GM18508 (cell line): ENCODE measurements at regions not wholly inside any gene's neighbourhood (a gene's known extent, or its start where the extent isn't known, plus 50 kb on each side); places are given as distances from the start of the nearest gene placed in this dataset.
"Not testable (repeated sequence)": the region's sequence is repeated elsewhere in the genome, so short reads cannot be mapped to it uniquely, and the experiment has no call there.

ENCODE experiments used
- ATAC-seq: cut with Tn5 transposase; IDR thresholded peaks from one replicate; pipeline ENCODE4 v1.9.1; 2021; ENCODE audit warnings: moderate number of reproducible peaks; ENCODE audit not compliant: insufficient read depth, unreplicated experiment

GRCh38 chr10:124174673-124175645, 81.6 kb upstream of the CHST15 start:
- ATAC-seq: no peak

DNA sequence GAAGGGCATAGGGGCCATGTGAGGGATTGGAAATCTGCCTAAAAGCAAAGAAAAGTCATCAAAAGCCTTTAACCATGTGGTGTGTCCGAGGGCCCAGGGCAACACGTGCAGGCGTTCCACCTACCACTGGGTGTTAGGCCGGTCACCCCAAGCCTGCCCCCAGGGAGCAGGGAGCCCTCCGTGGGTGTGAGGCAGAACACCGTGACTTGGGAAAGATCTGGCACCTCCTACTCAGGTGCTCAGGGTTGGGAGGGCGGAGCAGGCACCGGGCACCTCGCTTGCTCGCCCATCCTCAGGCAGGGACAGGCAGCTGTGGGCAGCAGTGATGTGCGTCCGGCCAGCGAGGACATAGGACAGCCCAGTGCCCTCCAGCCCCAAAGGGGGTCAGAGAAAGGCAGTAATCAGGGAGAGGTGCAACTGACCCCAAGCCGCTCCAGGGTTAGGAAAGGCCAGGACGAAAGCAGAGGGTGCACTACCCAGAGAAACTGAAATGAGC, 80.7 kb upstream of the CHST15 start:
- no peak for ATAC-seq

DNA sequence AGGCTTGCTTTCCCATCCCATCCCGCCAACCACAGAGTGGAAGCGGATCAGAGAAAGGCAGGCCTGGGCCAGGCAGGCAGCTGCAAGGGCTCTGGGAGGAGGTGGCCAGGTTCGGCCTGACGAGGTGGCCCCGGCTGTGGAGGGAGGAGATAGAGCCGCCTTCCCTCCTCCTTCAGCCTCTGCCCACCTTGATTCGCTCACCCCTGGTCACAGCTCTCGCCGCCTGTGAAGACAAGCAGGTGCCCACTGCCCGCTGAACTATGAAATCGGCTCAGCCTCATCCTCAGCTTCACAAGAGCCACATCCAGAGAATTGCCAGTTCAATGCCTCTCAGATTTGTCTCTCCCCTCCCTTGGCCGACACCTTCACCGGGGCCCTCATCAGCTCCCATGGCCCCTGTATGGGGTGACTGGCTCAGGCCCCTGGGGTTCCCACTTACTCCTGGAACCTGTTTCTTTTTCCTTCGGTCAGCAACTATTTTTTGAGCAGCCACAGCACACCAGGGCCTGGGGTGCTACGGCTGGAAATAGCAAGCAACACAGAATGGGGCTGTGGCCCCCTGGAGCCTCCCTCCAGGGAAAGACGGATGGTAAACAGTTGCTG, 80.0 kb upstream of the CHST15 start:
- ATAC-seq: no peak

GRCh38 chr10:124172181-124172916, 79.0 kb upstream of the CHST15 start:
- no peak for ATAC-seq

DNA sequence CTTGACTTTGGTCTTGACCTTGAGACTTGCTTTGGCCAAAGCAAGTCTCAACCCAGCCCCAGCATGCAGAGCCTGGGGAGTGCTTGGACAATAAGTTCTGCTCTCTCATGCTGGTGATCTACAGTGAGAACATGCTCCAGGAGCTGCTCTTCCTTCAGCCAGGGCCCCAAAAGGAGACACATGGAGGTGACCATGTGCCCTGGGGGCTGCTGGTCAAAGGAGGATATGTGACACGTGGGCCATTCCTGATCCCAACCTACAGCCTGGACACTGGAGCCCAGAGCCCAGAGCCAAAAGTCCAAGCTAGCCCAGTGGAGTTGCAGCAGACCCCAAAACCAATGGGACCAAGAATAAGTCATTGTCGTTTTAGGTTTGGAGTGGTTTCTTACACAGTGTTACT, 78.2 kb upstream of the CHST15 start:
- no peak for ATAC-seq

DNA sequence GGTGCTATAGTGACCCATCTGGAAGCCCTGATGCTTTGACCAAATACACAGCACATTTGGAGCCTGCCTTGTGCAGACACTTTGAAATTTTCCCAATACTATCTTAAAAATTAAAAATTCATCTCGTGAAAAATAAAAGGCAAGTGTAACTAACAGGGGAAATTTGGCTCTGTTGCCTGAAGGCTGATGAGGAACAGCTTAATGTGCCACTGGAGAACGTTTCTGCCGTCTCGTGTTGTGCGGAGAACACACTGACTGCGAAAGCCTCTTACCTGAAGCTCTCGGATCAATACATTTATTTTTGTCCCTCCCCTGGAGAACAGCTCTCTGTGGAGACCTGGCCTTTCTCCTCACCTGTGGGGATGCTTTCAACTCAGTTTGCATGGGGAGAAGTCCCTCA, 77.2 kb upstream of the CHST15 start:
- ATAC-seq: no peak

DNA sequence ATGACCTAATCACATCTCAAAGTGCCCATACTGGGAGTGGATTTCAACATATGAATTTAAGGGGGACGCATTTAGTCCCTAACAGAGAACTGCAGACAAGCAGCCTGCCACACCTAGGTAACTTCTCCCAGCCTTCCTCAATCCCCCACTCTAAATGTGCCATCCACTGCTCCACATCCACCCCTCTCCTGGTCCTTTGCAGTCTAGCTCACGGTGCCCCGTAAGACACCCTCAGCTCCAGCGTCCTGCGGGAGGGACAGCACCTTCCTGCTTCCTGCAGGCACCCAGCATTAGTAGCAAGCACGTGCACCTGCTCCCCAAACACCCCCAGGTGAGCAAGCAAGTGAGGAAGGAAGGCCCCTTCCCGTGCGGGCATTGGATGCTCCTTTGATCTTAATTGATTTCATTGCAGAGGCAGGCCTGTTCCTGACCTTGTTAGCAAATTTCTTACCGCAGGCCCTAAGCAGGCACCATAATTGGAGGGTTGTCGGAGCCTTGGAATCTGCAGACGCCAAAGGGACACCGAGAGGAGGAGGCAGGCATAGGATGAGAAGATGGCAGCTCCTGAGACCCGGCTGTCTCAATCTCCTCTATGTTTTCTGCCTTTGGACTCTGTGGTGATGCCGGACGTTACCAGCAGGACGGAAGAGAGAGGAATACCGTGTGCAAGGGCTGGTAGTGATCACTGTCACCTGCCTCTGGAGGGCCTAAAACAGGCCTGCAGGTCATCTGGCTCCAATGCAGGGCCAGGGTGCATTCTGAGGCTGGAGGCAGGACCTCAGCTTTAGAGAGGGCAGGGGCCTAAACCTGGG, 75.8 kb upstream of the CHST15 start:
- no peak for ATAC-seq

- ATAC-seq: no peak
These were observed 75.2 kb upstream of the CHST15 start for GRCh38 chr10:124168581-124168980.

- ATAC-seq: not testable (repeated sequence)
These were observed 74.5 kb upstream of the CHST15 start for GRCh38 chr10:124167925-124168324.

DNA sequence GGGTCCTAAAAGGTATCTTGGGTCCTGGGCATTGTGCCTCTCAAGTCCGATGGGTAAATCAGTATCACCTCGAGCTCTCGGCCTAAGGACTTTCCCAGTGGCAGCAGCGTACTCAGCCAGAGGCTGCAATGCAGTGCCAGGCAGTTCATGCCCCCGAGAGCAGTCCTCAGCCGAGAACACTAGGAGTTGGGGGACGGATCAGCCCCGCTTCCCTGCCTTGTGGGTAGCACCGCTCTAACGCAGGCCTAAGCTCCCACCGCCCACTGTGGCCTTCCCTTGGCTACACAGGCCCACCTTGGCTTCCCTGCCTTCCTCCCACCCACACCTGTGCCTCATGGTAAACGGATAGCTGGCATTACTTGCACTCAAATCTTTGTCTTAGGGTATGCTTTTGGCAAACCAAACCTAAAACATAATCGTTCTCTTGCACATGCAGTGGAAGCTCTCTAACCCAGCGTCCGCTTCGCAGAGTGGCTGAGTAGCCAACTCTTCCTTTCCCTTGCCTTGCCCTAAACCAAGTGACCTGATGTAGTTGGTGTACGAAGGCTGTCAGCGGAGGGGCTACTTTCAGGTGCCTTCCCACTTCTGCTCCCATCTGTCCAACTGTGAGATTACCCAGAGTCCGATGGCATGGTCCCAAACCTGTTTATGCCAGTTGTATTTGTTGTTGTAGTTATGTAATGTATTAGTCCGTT, 73.2 kb upstream of the CHST15 start:
- ATAC-seq: no peak

GRCh38 chr10:124165827-124166226, 72.4 kb upstream of the CHST15 start:
- ATAC-seq: no peak

GRCh38 chr10:124165311-124165710, 71.9 kb upstream of the CHST15 start:
- ATAC-seq: no peak

DNA sequence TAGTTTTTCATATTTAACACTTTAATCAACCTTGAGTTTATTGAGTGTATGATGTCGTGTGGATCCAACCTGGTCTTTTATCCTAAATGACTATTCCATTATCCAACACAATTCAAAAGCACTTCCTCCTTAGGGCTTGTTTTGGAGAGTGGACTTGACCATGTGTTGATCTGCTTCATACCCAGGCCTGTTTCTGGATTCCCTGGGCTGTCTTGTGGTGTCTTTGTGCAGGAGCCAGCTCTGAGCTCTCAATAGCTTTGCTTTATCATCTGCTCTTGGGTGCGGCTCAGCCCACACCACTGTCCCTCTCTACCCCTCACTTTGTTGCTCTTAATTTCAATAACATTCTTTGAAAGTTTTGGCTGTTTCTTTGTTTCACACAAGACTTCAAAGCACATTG, 70.9 kb upstream of the CHST15 start:
- no peak for ATAC-seq

GRCh38 chr10:124162774-124163354, 69.5 kb upstream of the CHST15 start:
- no peak for ATAC-seq

DNA sequence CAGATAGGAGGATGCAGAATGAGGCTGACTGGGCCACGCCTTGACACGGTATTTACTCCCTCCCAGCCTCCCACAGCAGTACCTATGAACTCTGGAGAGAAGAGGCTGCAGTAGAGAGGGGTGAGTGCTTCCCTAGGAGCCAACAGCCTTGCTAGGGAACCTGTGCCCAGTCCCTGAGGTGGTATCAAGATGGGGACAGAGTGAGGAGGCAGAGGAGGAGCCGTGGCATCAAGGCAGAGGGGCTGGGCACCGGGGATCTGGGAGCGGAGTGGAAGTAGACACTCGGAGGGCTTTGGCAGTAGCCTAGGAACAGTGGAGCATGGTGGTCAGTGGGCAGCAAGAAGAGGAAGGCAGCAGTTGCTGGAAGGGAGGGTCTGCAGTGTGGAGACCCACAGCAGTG, 68.7 kb upstream of the CHST15 start:
- no peak for ATAC-seq

GRCh38 chr10:124161601-124162000, 68.2 kb upstream of the CHST15 start:
- ATAC-seq: no peak

DNA sequence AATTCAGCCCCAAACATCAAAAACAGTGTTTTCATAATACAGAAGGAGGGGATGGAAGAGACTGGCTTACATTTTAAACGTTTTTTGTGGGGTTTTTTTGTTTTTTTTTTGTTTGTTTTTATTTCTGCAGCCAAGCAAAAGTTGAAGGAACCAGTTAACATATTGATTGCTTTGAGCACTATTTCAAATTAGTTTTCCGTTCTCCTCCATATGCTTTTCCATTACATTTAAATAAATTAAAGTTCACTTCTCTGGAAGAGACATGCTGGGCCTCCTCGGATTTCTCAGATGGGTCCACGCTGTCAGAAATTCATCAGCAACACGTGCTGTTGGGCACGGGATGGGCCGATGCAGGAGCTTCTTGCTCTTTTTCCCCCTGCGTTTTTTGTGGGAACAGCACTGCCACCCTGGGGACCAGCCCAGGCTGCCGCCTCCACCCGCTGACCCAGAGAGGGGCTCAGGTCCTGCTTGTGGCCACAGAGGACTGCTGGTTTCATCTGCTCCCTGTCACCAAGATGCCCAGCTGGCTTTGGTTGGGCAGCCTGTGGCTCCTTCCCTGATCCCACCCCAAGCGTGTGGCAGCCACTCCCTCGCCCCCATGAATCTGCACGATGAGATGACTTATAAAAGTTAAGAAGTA, 67.7 kb upstream of the CHST15 start:
- ATAC-seq: no peak

DNA sequence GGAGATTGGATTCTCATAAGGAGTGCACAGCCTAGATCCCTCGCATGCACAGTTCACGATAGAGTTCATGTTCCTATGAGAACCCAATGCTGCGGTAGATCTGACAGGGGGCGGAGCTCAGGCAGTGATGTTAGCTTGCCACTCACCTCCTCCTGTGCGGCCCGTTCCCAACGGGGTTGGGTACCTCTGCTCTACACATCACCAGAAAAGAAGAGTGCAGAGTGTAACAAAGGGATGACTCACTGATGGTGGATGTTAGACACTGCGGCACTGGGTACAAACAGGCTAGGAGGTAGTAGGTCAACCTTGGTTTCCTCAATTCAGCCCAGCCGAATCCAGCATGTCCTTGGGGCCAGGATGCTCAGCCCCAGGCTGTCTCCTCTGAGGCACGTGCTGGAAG, 66.8 kb upstream of the CHST15 start:
- ATAC-seq: no peak

DNA sequence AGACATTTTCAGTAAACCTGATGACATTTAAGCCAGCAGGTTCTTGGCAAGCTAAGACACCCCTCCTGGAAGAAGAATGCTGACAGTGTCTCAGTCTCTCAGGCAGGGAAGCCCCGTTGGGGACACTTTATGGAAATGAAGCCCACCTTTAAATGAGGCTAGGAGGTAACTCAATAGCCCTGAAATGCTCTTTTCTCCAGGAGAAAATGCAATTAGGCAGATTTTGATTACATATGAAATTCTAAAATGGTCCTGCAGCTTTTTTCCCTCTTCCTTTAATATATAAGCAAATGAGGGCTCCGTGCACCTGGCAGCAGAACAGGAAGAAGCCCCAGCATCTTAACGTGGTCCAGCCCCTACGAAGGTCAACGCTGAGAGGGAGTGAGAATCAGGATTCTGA, 65.8 kb upstream of the CHST15 start:
- no peak for ATAC-seq
